HepG2 (cell line): ENCODE measurements at regions not wholly inside any gene's neighbourhood (a gene's known extent, or its start where the extent isn't known, plus 50 kb on each side); places are given as distances from the start of the nearest gene placed in this dataset.

Source experiments
- HNRNPLL ChIP-seq: fragments of 200-400 bp; formaldehyde crosslinking; IDR thresholded peaks from 2 replicates; pipeline ENCODE4 v1.6.1; 2017; ENCODE audit warnings: mild to moderate bottlenecking, low read depth, low read length; ENCODE audit not compliant: poor library complexity, severe bottlenecking
- POLR2AphosphoS5 ChIP-seq: IDR thresholded peaks from 2 replicates; pipeline ENCODE4 v1.6.1; 2012; ENCODE audit warnings: low read depth, low read length
- ZNF773 ChIP-seq: sonication (generic); formaldehyde crosslinking; IDR thresholded peaks from 2 replicates; pipeline ENCODE4 v1.4.0; 2020; ENCODE audit warnings: missing genetic modification reagents, borderline replicate concordance
- TF ChIP-seq, protein P1 (sequence below): sonication (generic); formaldehyde crosslinking; conservative IDR thresholded peaks from 2 replicates; pipeline ENCODE4 v1.4.0; 2020; ENCODE audit warnings: missing genetic modification reagents

DNA sequence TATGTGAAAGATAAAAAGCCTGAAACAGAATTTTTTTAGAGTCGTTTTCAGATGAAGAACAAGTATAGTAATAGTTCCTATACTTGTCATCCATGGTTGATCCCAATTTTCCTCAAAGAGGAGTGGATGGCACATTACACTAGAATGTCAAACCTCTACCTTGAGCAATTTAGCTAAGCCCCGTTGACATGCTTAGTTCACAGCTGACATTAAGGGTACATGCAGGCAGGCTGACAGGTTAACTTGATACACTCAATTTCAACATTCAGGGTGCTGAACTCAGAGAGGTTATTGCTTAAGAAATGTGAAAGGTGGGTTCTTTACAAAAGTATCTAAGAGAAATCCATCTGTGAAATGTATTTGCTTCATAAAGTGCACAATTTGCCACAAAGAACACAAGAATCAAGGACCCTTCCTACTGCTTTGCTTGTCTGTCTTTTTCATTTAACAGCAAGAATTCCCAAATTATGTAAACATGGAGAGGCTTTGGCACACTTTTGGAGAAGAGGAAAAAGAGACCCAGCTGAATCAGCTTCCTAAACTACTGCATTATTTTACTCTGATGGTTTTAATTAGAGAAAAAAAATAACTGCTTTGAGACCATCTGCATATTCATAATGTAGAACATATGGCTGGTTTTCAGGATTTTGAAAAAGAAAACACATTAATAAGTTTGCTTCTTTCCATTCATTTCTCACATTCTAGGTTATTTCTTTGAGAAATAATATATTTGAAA, 122.5 kb upstream of the DDIT4L start:
- TF ChIP-seq, protein P1, sequence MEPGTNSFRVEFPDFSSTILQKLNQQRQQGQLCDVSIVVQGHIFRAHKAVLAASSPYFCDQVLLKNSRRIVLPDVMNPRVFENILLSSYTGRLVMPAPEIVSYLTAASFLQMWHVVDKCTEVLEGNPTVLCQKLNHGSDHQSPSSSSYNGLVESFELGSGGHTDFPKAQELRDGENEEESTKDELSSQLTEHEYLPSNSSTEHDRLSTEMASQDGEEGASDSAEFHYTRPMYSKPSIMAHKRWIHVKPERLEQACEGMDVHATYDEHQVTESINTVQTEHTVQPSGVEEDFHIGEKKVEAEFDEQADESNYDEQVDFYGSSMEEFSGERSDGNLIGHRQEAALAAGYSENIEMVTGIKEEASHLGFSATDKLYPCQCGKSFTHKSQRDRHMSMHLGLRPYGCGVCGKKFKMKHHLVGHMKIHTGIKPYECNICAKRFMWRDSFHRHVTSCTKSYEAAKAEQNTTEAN = no peak
- TF ChIP-seq ZNF773 (CRISPR knock-in tag) = no peak
- TF ChIP-seq HNRNPLL = no peak
- no peak for TF ChIP-seq POLR2AphosphoS5
